H1 (cell line): ENCODE measurements at regions not wholly inside any gene's neighbourhood (a gene's known extent, or its start where the extent isn't known, plus 50 kb on each side); places are given as distances from the start of the nearest gene placed in this dataset.

Source experiments
- CTCF ChIA-PET: fragments of 300-600 bp; sonication (Branson Sonifier 250); formaldehyde crosslinking; loops from one replicate; lab custom pipeline; 2021; ENCODE audit not compliant: partially characterized antibody; lab: Charles Lee
- POLR2A ChIA-PET: fragments of 300-600 bp; sonication (Branson Sonifier 250); formaldehyde crosslinking; loops from one replicate; lab custom pipeline; 2021; ENCODE audit warnings: inconsistent platforms; ENCODE audit not compliant: partially characterized antibody; lab: Charles Lee
- DNase-seq, 2 experiments: peaks; one replicate each; pipeline versions ENCODE4 v3.0.0 to v3.0.0-alpha.2; 2010 to 2022; ENCODE audit warnings: low spot score in 2 of 2, low read depth in 1 of 2, mixed read lengths in 1 of 2
- FAIRE-seq: peaks from 2 replicates; lab custom pipeline; 2011; peaks lifted over from hg19 to GRCh38; lab: Jason Lieb, UNC
- H2AFZ ChIP-seq: 2 replicates; pipeline ENCODE4 v1.8.1; 2012; ENCODE audit warnings: low read length, inconsistent platforms
- H2AK5ac ChIP-seq: 2 replicates; pipeline ENCODE4 v1.6.1; 2013; ENCODE audit warnings: low read depth, low read length
- H2BK120ac ChIP-seq: replicated peaks from 2 replicates; pipeline ENCODE3; 2013; ENCODE audit warnings: low read depth, low read length, inconsistent platforms
- H2BK12ac ChIP-seq: 2 replicates; pipeline ENCODE4 v1.6.1; 2013; ENCODE audit warnings: low read depth, low read length
- H2BK15ac ChIP-seq: 2 replicates; pipeline ENCODE4 v1.6.1; 2013; ENCODE audit warnings: low read length
- H2BK20ac ChIP-seq: 2 replicates; pipeline ENCODE4 v1.6.1; 2013; ENCODE audit warnings: low read length
- H2BK5ac ChIP-seq: 2 replicates; pipeline ENCODE4 v1.6.1; 2013; ENCODE audit warnings: low read depth, low read length
- H3K14ac ChIP-seq: 2 replicates; pipeline ENCODE4 v1.6.1; 2013; ENCODE audit warnings: inconsistent platforms; ENCODE audit not compliant: insufficient read length
- H3K18ac ChIP-seq: 2 replicates; pipeline ENCODE4 v1.6.1; 2013; ENCODE audit warnings: low read length; ENCODE audit errors: extremely low read depth
- H3K23ac ChIP-seq: 2 replicates; pipeline ENCODE4 v1.6.1; 2013; ENCODE audit warnings: inconsistent platforms; ENCODE audit not compliant: insufficient read length
- H3K23me2 ChIP-seq: 2 replicates; pipeline ENCODE4 v1.6.1; 2013; ENCODE audit warnings: low read depth, low read length
- H3K27ac ChIP-seq: 2 replicates; pipeline ENCODE4 v1.6.1; 2011; ENCODE audit warnings: low read depth, low read length, inconsistent platforms
- H3K27me3 ChIP-seq, 4 experiments: replicated peaks in 1 of 4; 1 replicate in 1 of 4; 2 replicates in 3 of 4; pipeline versions ENCODE4 v1.6.1 to v1.8.1; 2011 to 2013; ENCODE audit warnings: low read length in 3 of 4, mild to moderate bottlenecking in 3 of 4, inconsistent platforms in 2 of 4, mixed read lengths in 2 of 4, moderate library complexity in 1 of 4; ENCODE audit not compliant: control insufficient read depth in 3 of 4, insufficient read depth in 3 of 4; ENCODE audit errors: extremely low read depth in 1 of 4
- H3K36me3 ChIP-seq, 4 experiments: 2 replicates each; pipeline versions ENCODE4 v1.6.1 to v1.8.1; 2011 to 2013; ENCODE audit warnings: mild to moderate bottlenecking in 4 of 4, low read length in 3 of 4, moderate library complexity in 2 of 4, control low read depth in 1 of 4, inconsistent platforms in 1 of 4; ENCODE audit not compliant: insufficient read depth in 4 of 4, control insufficient read depth in 2 of 4
- H3K4ac ChIP-seq: replicated peaks from 2 replicates; pipeline ENCODE3; 2013; ENCODE audit warnings: low read length, low read depth, mixed read lengths, inconsistent platforms; ENCODE audit not compliant: insufficient read length
- H3K4me1 ChIP-seq, 4 experiments: replicated peaks in 1 of 4; 1 replicate in 1 of 4; 2 replicates in 3 of 4; pipeline versions ENCODE4 v1.6.1 to v1.8.1; 2011 to 2013; ENCODE audit warnings: low read length in 3 of 4, inconsistent platforms in 2 of 4, mixed read lengths in 1 of 4; ENCODE audit not compliant: insufficient read depth in 4 of 4, control insufficient read depth in 3 of 4
- H3K4me2 ChIP-seq, 2 experiments: 2 replicates each; pipeline versions ENCODE4 v1.6.1 to v1.8.1; 2011 to 2013; ENCODE audit warnings: low read depth in 2 of 2, low read length in 2 of 2, control low read depth in 1 of 2, inconsistent platforms in 1 of 2, mild to moderate bottlenecking in 1 of 2; ENCODE audit not compliant: insufficient read depth in 1 of 2
- H3K4me3 ChIP-seq, 4 experiments: fragments of 200-600, 300-600 bp in 1 of 4; sonication (generic), shearing (Covaris generic), sonication (Bioruptor Twin) in 1 of 4; 2 replicates each; pipeline versions ENCODE4 v1.5.1 to v1.8.1; 2011 to 2016; ENCODE audit warnings: low read length in 4 of 4, low read depth in 3 of 4, control low read depth in 2 of 4, inconsistent platforms in 2 of 4, mild to moderate bottlenecking in 2 of 4, mixed read lengths in 1 of 4, moderate library complexity in 1 of 4; ENCODE audit not compliant: insufficient read depth in 2 of 4; ENCODE audit errors: extremely low read depth in 1 of 4
- H3K56ac ChIP-seq: replicated peaks from 2 replicates; pipeline ENCODE3; 2013; ENCODE audit warnings: low read depth, mild to moderate bottlenecking, mixed read lengths, low read length, inconsistent platforms; ENCODE audit not compliant: insufficient read length
- H3K79me1 ChIP-seq: 2 replicates; pipeline ENCODE4 v1.6.1; 2013; ENCODE audit warnings: low read depth, low read length, control low read depth
- H3K79me2 ChIP-seq, 2 experiments: 2 replicates each; pipeline versions ENCODE4 v1.6.1 to v1.8.1; 2012 to 2013; ENCODE audit warnings: low read length in 2 of 2, mild to moderate bottlenecking in 2 of 2, inconsistent platforms in 1 of 2; ENCODE audit not compliant: insufficient read depth in 2 of 2, control insufficient read depth in 1 of 2
- H3K9ac ChIP-seq, 4 experiments: replicated peaks in 1 of 4; 1 replicate in 1 of 4; 2 replicates in 3 of 4; pipeline versions ENCODE4 v1.6.1 to v1.8.1; 2011 to 2013; ENCODE audit warnings: low read depth in 3 of 4, low read length in 3 of 4, control low read depth in 2 of 4, mild to moderate bottlenecking in 2 of 4, moderate library complexity in 2 of 4, inconsistent platforms in 1 of 4; ENCODE audit errors: extremely low read depth in 1 of 4
- H3K9me3 ChIP-seq, 2 experiments: 2 replicates each; pipeline versions ENCODE4 v1.6.1 to v1.8.1; 2012 to 2013; ENCODE audit warnings: mild to moderate bottlenecking in 2 of 2, moderate library complexity in 2 of 2, control low read depth in 1 of 2, inconsistent platforms in 1 of 2, low read depth in 1 of 2, low read length in 1 of 2, mixed read lengths in 1 of 2; ENCODE audit not compliant: insufficient read depth in 2 of 2
- H4K20me1 ChIP-seq, 2 experiments: replicated peaks in 1 of 2; 2 replicates each; pipeline versions ENCODE3 to v1.8.1; 2011 to 2013; ENCODE audit warnings: inconsistent platforms in 2 of 2, low read length in 2 of 2, mild to moderate bottlenecking in 1 of 2; ENCODE audit not compliant: insufficient read depth in 2 of 2, control insufficient read depth in 1 of 2
- H4K5ac ChIP-seq: 2 replicates; pipeline ENCODE4 v1.6.1; 2013; ENCODE audit warnings: low read length, low read depth, mixed read lengths, inconsistent platforms; ENCODE audit not compliant: insufficient read length
- H4K8ac ChIP-seq: 2 replicates; pipeline ENCODE4 v1.8.0; 2013; ENCODE audit warnings: mild to moderate bottlenecking, moderate library complexity, low read length, inconsistent platforms; ENCODE audit not compliant: insufficient read depth; ENCODE audit errors: extremely low read depth
- H4K91ac ChIP-seq: replicated peaks from 2 replicates; pipeline ENCODE3; 2013; ENCODE audit warnings: low read length, mixed read lengths, inconsistent platforms; ENCODE audit not compliant: insufficient read length
- BCL11A ChIP-seq, 2 experiments: IDR thresholded peaks; one replicate each; pipeline ENCODE4 v1.6.1; 2011; ENCODE audit warnings: low read depth in 2 of 2, low read length in 2 of 2, mild to moderate bottlenecking in 2 of 2
- CBX8 ChIP-seq: fragments of 300-800, 300-1000 bp; sonication (generic); IDR thresholded peaks from 2 replicates; pipeline ENCODE4 v1.7.1; 2016; ENCODE audit warnings: low read depth, low read length, borderline replicate concordance
- CEBPB ChIP-seq: IDR thresholded peaks from 2 replicates; pipeline ENCODE4 v1.6.1; 2012; ENCODE audit warnings: low read depth, low read length
- CHD1 ChIP-seq: IDR thresholded peaks from 2 replicates; pipeline ENCODE4 v1.6.1; 2012; ENCODE audit warnings: low read depth, low read length, improper control_type of control experiment
- CREB1 ChIP-seq: IDR thresholded peaks from 2 replicates; pipeline ENCODE4 v1.6.1; 2012; ENCODE audit warnings: inconsistent platforms
- CTCF ChIP-seq, 3 experiments: IDR thresholded peaks; 1 replicate in 2 of 3; 2 replicates in 1 of 3; pipeline versions ENCODE4 v1.5.1 to v1.6.1; 2011; ENCODE audit warnings: low read length in 3 of 3, mild to moderate bottlenecking in 3 of 3, inconsistent platforms in 2 of 3, low read depth in 1 of 3, moderate library complexity in 1 of 3; ENCODE audit not compliant: insufficient read depth in 1 of 3; ENCODE audit errors: control extremely low read depth in 1 of 3
- EP300 ChIP-seq, 2 experiments: IDR thresholded peaks; 1 replicate in 1 of 2; 2 replicates in 1 of 2; pipeline ENCODE4 v1.6.1; 2011 to 2012; ENCODE audit warnings: low read depth in 2 of 2, low read length in 2 of 2, mild to moderate bottlenecking in 2 of 2, borderline replicate concordance in 1 of 2, inconsistent platforms in 1 of 2, moderate library complexity in 1 of 2
- POU5F1 ChIP-seq: IDR thresholded peaks from 2 replicates; pipeline ENCODE4 v1.6.1; 2011; ENCODE audit warnings: low read depth, mild to moderate bottlenecking, low read length, moderate library complexity
- SP2 ChIP-seq: IDR thresholded peaks from 2 replicates; pipeline ENCODE4 v1.6.1; 2012; ENCODE audit warnings: mild to moderate bottlenecking, low read length, inconsistent platforms
- TAF1 ChIP-seq: IDR thresholded peaks from 2 replicates; pipeline ENCODE4 v1.6.1; 2011; ENCODE audit warnings: mild to moderate bottlenecking, low read depth, low read length
- USF2 ChIP-seq: IDR thresholded peaks from 2 replicates; pipeline ENCODE4 v1.6.1; 2011; ENCODE audit warnings: low read length, improper control_type of control experiment
- ZNF274 ChIP-seq: IDR thresholded peaks from 2 replicates; pipeline ENCODE4 v1.7.0; 2012; ENCODE audit warnings: low read length, borderline replicate concordance; ENCODE audit errors: extremely low read depth
- WGBS, 2 experiments: shearing (Covaris generic) in 1 of 2; methylation state at CpG; one replicate each; pipeline versions ENCODE4 v1.1.6 to v1.1.7; 2013 to 2015; ENCODE audit warnings: low lambda C conversion rate in 2 of 2, mixed read lengths in 2 of 2, inconsistent platforms in 1 of 2, low coverage in 1 of 2, missing lambda C conversion rate in 1 of 2; ENCODE audit not compliant: insufficient replicate concordance in 2 of 2, insufficient coverage in 1 of 2, insufficient read length in 1 of 2; ENCODE audit errors: extremely low coverage in 1 of 2, missing lambda C conversion rate in 1 of 2; 5-methylcytosine and 5-hydroxymethylcytosine counted together

GRCh38 chr4:108398316-108398715 is 222.1 kb upstream of the RPL34 start:
- H2AFZ ChIP-seq, result no peak overlapping the region
- no peak overlapping the region for H2BK20ac ChIP-seq
- no peaks in the 10 kb centered on the region for H3K36me3 ChIP-seq
- no peaks in the 10 kb centered on the region for H3K79me2 ChIP-seq
- no peak overlapping the region; the same call in 1 of the 2 replicates for H2BK5ac ChIP-seq
- H3K9me3 ChIP-seq, result no peaks in the 10 kb centered on the region
- H3K14ac ChIP-seq, result no peak overlapping the region
- H3K27ac ChIP-seq, result no peak overlapping the region
- H4K8ac ChIP-seq, result no peak overlapping the region
- no peak overlapping the region for H3K4me2 ChIP-seq
- H2AK5ac ChIP-seq, result no peak overlapping the region
- CTCF ChIA-PET, result no interaction called here
- H4K20me1 ChIP-seq, result peaks cover 0 to 5% of the 10 kb centered on the region in 2 experiments
- no peak for DNase-seq
- FAIRE-seq, result no peak
- H3K18ac ChIP-seq, result no peak overlapping the region
- no peak overlapping the region for H3K4ac ChIP-seq
- POLR2A ChIA-PET, result no interaction called here
- no peak overlapping the region for H3K23ac ChIP-seq
- no peaks in the 10 kb centered on the region for H3K79me1 ChIP-seq
- H4K91ac ChIP-seq, result no peak overlapping the region
- WGBS, 2 experiments, result 93% methylated on average over 11 of the region's 11 CpGs; no CpG with 5 or more reads in 1 of the 2 experiments
- H3K56ac ChIP-seq, result no peak overlapping the region
- peaks cover 0 to 4% (median under 1%) of the 10 kb centered on the region in 4 experiments; a peak in 1 of 7 replicates for H3K4me1 ChIP-seq
- peaks cover 9% of the 10 kb centered on the region for H3K23me2 ChIP-seq
- no peak overlapping the region for H3K4me3 ChIP-seq
- H3K9ac ChIP-seq, result no peak overlapping the region
- no peak overlapping the region for H4K5ac ChIP-seq
- no peaks in the 10 kb centered on the region; a peak in 1 of 7 replicates for H3K27me3 ChIP-seq
- H2BK15ac ChIP-seq, result no peak overlapping the region
- H2BK120ac ChIP-seq, result no peak overlapping the region
- H2BK12ac ChIP-seq, result no peak overlapping the region
- TF ChIP-seq CREB1 (no peak), CEBPB (no peak), SP2 (no peak), POU5F1 (no peak), USF2 (no peak), EP300 (IDR thresholded peaks at IDR 0.05; ENCODE audit: borderline replicate concordance in 1 of 2, low read depth in 2 of 2, low read length in 2 of 2) (no peak), BCL11A (IDR thresholded peaks at IDR 0.05; ENCODE audit: low read depth in 2 of 2, low read length in 2 of 2) (no peak), CBX8 (no peak), CHD1 (no peak), TAF1 (no peak), CTCF (IDR thresholded peaks at IDR 0.05; ENCODE audit: control extremely low read depth in 1 of 3, insufficient read depth in 1 of 3, low read depth in 1 of 3, low read length in 3 of 3) (no peak), ZNF274 (no peak)
